Suprapubic skin (tissue), 4 donors: ENCODE measurements at regions not wholly inside any gene's neighbourhood (a gene's known extent, or its start where the extent isn't known, plus 50 kb on each side); places are given as distances from the start of the nearest gene placed in this dataset.

Source experiments
- POLR2A ChIP-seq, 2 donors: fragments of 450-650 bp; IDR thresholded peaks; one replicate each; pipeline ENCODE4 v1.6.1; 2017; ENCODE audit warnings: antibody characterized with exemption in 2 of 2, mild to moderate bottlenecking in 2 of 2, moderate library complexity in 2 of 2
- POLR2AphosphoS5 ChIP-seq, 3 donors: sonication (generic); formaldehyde crosslinking; IDR thresholded peaks; one replicate each; pipeline ENCODE4 v1.6.1; 2017; ENCODE audit warnings: antibody characterized with exemption in 3 of 3
- TF ChIP-seq, protein P1 (sequence below), 2 donors: fragments of 200-600 bp in 1 of 2; fragments of 450-650 bp in 1 of 2; sonication (generic) in 1 of 2; IDR thresholded peaks; one replicate each; pipeline ENCODE4 v1.5.1; 2016 to 2019; ENCODE audit warnings: antibody characterized with exemption in 2 of 2, mild to moderate bottlenecking in 1 of 2, moderate library complexity in 1 of 2

DNA sequence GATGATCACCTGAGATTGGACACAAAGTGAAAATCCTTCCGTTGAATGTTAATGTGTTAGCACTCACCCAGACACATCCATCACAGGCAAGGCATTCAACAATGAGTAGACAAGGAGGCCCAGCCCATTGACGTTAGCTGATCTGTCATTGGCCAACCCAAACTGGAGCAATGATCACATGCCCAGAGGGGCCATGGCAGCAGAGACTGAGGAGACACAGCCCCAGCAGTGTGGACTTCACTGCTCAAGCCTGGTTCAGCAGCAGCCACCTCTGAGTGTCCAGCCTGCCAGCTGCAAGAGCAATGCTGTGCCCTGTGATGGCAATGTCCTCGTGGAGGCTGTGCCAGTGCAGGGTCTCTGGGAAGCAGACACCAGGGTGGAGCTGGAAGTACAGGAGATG, 622.2 kb downstream of the AACS start:
- TF ChIP-seq POLR2AphosphoS5 (IDR thresholded peaks at IDR 0.05): no peak
- TF ChIP-seq, protein P1, sequence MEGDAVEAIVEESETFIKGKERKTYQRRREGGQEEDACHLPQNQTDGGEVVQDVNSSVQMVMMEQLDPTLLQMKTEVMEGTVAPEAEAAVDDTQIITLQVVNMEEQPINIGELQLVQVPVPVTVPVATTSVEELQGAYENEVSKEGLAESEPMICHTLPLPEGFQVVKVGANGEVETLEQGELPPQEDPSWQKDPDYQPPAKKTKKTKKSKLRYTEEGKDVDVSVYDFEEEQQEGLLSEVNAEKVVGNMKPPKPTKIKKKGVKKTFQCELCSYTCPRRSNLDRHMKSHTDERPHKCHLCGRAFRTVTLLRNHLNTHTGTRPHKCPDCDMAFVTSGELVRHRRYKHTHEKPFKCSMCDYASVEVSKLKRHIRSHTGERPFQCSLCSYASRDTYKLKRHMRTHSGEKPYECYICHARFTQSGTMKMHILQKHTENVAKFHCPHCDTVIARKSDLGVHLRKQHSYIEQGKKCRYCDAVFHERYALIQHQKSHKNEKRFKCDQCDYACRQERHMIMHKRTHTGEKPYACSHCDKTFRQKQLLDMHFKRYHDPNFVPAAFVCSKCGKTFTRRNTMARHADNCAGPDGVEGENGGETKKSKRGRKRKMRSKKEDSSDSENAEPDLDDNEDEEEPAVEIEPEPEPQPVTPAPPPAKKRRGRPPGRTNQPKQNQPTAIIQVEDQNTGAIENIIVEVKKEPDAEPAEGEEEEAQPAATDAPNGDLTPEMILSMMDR (IDR thresholded peaks at IDR 0.05): no peak
- no peak for TF ChIP-seq POLR2A (IDR thresholded peaks at IDR 0.05)
